HCT116 (cell line): ENCODE measurements at regions not wholly inside any gene's neighbourhood (a gene's known extent, or its start where the extent isn't known, plus 50 kb on each side); places are given as distances from the start of the nearest gene placed in this dataset.

Experiments
- EGR1 ChIP-seq: IDR thresholded peaks from 2 replicates; pipeline ENCODE4 v1.6.1; 2012; ENCODE audit warnings: low read depth
- EZH2phosphoT487 ChIP-seq: fragments of 200-600 bp; IDR thresholded peaks from 2 replicates; pipeline ENCODE4 v1.6.1; 2018; ENCODE audit warnings: antibody characterized with exemption, borderline replicate concordance
- JUND ChIP-seq: IDR thresholded peaks from 2 replicates; pipeline ENCODE4 v1.6.1; 2012
- POLR2A ChIP-seq: IDR thresholded peaks from 2 replicates; pipeline ENCODE4 v1.7.0; 2011; ENCODE audit warnings: borderline replicate concordance; ENCODE audit not compliant: insufficient read depth, insufficient read length; ENCODE audit errors: extremely low read depth
- SIN3A ChIP-seq: IDR thresholded peaks from 2 replicates; pipeline ENCODE4 v1.6.1; 2012; ENCODE audit warnings: low read depth
- TCF7L2 ChIP-seq: IDR thresholded peaks from 2 replicates; pipeline ENCODE4 v1.7.0; 2011; ENCODE audit warnings: borderline replicate concordance, inconsistent platforms; ENCODE audit not compliant: insufficient read depth, insufficient read length; ENCODE audit errors: extremely low read depth
- ZFX ChIP-seq: fragments of 450-650 bp; IDR thresholded peaks from 2 replicates; pipeline ENCODE4 v1.6.1; 2017
- ZNF274 ChIP-seq: fragments of 200-500 bp; sonication (Bioruptor generic); IDR thresholded peaks from 2 replicates; pipeline ENCODE4 v1.6.1; 2014; ENCODE audit warnings: mild to moderate bottlenecking, low read depth, low read length, inconsistent platforms
- TF ChIP-seq, protein P1 (sequence below), 3 experiments: fragments of 200-600 bp in 1 of 3; sonication (generic) in 1 of 3; IDR thresholded peaks in 2 of 3; conservative IDR thresholded peaks in 1 of 3; 2 replicates each; pipeline ENCODE4 v1.5.1; 2012 to 2017; ENCODE audit warnings: low read depth in 2 of 3, low read length in 2 of 3, antibody characterized with exemption in 1 of 3, borderline replicate concordance in 1 of 3, control low read depth in 1 of 3, mild to moderate bottlenecking in 1 of 3, mixed read lengths in 1 of 3, mixed run types in 1 of 3, moderate library complexity in 1 of 3; ENCODE audit not compliant: insufficient read depth in 1 of 3
- TF ChIP-seq, protein P2 (sequence below): IDR thresholded peaks from 2 replicates; pipeline ENCODE4 v1.6.1; 2012; ENCODE audit warnings: low read depth

DNA sequence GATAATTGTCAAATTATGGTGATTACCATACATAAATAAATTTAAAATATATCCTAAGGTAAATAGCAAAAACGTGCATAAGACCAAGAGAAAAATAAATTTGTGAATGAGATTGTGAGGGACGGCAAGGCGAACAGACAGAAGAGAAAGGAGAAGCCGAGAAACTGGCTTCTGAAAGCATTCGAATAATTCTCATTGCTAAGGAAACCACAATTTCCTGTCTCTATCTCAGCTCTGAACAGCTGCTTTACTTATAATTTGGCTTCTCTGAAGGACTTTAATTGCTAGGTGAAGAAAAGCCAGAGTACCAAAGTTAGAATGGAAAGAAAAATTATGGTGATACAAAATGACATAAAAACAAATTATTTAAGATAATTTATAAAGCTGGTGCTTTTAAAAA, 79.0 kb upstream of the RGS17 start:
- TF ChIP-seq, protein P1, sequence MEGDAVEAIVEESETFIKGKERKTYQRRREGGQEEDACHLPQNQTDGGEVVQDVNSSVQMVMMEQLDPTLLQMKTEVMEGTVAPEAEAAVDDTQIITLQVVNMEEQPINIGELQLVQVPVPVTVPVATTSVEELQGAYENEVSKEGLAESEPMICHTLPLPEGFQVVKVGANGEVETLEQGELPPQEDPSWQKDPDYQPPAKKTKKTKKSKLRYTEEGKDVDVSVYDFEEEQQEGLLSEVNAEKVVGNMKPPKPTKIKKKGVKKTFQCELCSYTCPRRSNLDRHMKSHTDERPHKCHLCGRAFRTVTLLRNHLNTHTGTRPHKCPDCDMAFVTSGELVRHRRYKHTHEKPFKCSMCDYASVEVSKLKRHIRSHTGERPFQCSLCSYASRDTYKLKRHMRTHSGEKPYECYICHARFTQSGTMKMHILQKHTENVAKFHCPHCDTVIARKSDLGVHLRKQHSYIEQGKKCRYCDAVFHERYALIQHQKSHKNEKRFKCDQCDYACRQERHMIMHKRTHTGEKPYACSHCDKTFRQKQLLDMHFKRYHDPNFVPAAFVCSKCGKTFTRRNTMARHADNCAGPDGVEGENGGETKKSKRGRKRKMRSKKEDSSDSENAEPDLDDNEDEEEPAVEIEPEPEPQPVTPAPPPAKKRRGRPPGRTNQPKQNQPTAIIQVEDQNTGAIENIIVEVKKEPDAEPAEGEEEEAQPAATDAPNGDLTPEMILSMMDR (IDR thresholded peaks at IDR 0.05 in 2 of 3, conservative IDR thresholded peaks at IDR 0.05 in 1 of 3; ENCODE audit: borderline replicate concordance in 1 of 3, insufficient read depth in 1 of 3, low read depth in 2 of 3, low read length in 2 of 3), result no peak
- TF ChIP-seq, protein P2, sequence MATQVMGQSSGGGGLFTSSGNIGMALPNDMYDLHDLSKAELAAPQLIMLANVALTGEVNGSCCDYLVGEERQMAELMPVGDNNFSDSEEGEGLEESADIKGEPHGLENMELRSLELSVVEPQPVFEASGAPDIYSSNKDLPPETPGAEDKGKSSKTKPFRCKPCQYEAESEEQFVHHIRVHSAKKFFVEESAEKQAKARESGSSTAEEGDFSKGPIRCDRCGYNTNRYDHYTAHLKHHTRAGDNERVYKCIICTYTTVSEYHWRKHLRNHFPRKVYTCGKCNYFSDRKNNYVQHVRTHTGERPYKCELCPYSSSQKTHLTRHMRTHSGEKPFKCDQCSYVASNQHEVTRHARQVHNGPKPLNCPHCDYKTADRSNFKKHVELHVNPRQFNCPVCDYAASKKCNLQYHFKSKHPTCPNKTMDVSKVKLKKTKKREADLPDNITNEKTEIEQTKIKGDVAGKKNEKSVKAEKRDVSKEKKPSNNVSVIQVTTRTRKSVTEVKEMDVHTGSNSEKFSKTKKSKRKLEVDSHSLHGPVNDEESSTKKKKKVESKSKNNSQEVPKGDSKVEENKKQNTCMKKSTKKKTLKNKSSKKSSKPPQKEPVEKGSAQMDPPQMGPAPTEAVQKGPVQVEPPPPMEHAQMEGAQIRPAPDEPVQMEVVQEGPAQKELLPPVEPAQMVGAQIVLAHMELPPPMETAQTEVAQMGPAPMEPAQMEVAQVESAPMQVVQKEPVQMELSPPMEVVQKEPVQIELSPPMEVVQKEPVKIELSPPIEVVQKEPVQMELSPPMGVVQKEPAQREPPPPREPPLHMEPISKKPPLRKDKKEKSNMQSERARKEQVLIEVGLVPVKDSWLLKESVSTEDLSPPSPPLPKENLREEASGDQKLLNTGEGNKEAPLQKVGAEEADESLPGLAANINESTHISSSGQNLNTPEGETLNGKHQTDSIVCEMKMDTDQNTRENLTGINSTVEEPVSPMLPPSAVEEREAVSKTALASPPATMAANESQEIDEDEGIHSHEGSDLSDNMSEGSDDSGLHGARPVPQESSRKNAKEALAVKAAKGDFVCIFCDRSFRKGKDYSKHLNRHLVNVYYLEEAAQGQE, result no peak
- TF ChIP-seq ZFX (no peak), ZNF274 (no peak), EZH2phosphoT487 (no peak), EGR1 (no peak), POLR2A (no peak), JUND (no peak), SIN3A (no peak), TCF7L2 (no peak)
